Stomach (tissue), 8 donors: ENCODE measurements at regions not wholly inside any gene's neighbourhood (a gene's known extent, or its start where the extent isn't known, plus 50 kb on each side); places are given as distances from the start of the nearest gene placed in this dataset.

Experiments
- DNase-seq, 2 donors: peaks; one replicate each; pipeline versions ENCODE4 v3.0.0 to v3.0.0-alpha.2; 2013 to 2019
- H3K27ac ChIP-seq, 5 donors: fragments of 200-600 bp in 4 of 5; sonication (generic) in 4 of 5; one replicate each; pipeline ENCODE4 v1.5.1; 2013 to 2019; ENCODE audit warnings: mild to moderate bottlenecking in 1 of 5, moderate library complexity in 1 of 5
- H3K27me3 ChIP-seq, 3 donors: fragments of 200-600 bp; sonication (generic); one replicate each; pipeline ENCODE4 v1.5.1; 2017 to 2019; ENCODE audit warnings: mixed run types in 1 of 3
- H3K36me3 ChIP-seq, 4 donors: fragments of 200-600 bp; sonication (generic); 1 replicate in 3 of 4; 2 replicates in 1 of 4; pipeline ENCODE4 v1.5.1; 2016 to 2019
- H3K4me1 ChIP-seq, 4 donors: fragments of 200-600 bp; sonication (generic); one replicate each; pipeline ENCODE4 v1.5.1; 2016 to 2019
- H3K4me3 ChIP-seq, 4 donors: fragments of 200-600 bp; sonication (generic) in 3 of 4; one replicate each; pipeline ENCODE4 v1.5.1; 2016 to 2019; ENCODE audit warnings: mild to moderate bottlenecking in 1 of 4
- H3K9me3 ChIP-seq, 4 donors: fragments of 200-600 bp; sonication (generic); one replicate each; pipeline ENCODE4 v1.5.1; 2016 to 2019
- EP300 ChIP-seq: sonication (generic); formaldehyde crosslinking; IDR thresholded peaks from one replicate; pipeline ENCODE4 v1.6.1; 2017; ENCODE audit warnings: antibody characterized with exemption
- POLR2A ChIP-seq, 4 donors: fragments of 450-650 bp; IDR thresholded peaks; one replicate each; pipeline ENCODE4 v1.6.1; 2016; ENCODE audit warnings: antibody characterized with exemption in 4 of 4, control low read depth in 2 of 4, mild to moderate bottlenecking in 1 of 4, moderate library complexity in 1 of 4
- POLR2AphosphoS5 ChIP-seq, 3 donors: sonication (generic); formaldehyde crosslinking; IDR thresholded peaks; one replicate each; pipeline ENCODE4 v1.6.1; 2016; ENCODE audit warnings: antibody characterized with exemption in 3 of 3
- WGBS, 5 donors: extraction: QIAGEN DNeasy Blood & Tissue Kit in 3 of 5; methylation state at CpG; one replicate each; pipeline versions ENCODE4 v1.1.5 to v1.1.7; 2013 to 2018; 5-methylcytosine and 5-hydroxymethylcytosine counted together
- intact Hi-C: fragments of 100-400 bp; cut with DNase I; formaldehyde crosslinking; loops from one replicate; pipeline ENCODE4 v1.15.1; 2023; ENCODE audit warnings: low total_unique reads
- TF ChIP-seq, protein P1 (sequence below), 7 experiments: fragments of 450-650 bp in 4 of 7; fragments of 200-600 bp in 3 of 7; sonication (generic) in 3 of 7; IDR thresholded peaks; one replicate each; pipeline ENCODE4 v1.5.1; 2016 to 2019; ENCODE audit warnings: antibody characterized with exemption in 7 of 7, control low read depth in 2 of 7, mild to moderate bottlenecking in 1 of 7
- donor health status: healthy with polysubstance abuse.
- donor health status: Bipolar disorder and iron deficiency.
- donor health status: healthy.

GRCh38 chr7:124351950-124352349, 319.1 kb upstream of the TMEM229A start:
- Histone ChIP-seq H3K9me3 (peaks cover 0 to 24% (median 5%) of the 10 kb centered on the region in 4 donors), H3K27ac (no peak overlapping the region), H3K36me3 (no peaks in the 10 kb centered on the region), H3K27me3 (no peaks in the 10 kb centered on the region), H3K4me1 (no peaks in the 10 kb centered on the region), H3K4me3 (no peak overlapping the region)
- intact Hi-C loops: no loop called here
- no peak for TF ChIP-seq EP300
- TF ChIP-seq POLR2AphosphoS5 (IDR thresholded peaks at IDR 0.05): no peak
- TF ChIP-seq POLR2A (IDR thresholded peaks at IDR 0.05): no peak
- TF ChIP-seq, protein P1, sequence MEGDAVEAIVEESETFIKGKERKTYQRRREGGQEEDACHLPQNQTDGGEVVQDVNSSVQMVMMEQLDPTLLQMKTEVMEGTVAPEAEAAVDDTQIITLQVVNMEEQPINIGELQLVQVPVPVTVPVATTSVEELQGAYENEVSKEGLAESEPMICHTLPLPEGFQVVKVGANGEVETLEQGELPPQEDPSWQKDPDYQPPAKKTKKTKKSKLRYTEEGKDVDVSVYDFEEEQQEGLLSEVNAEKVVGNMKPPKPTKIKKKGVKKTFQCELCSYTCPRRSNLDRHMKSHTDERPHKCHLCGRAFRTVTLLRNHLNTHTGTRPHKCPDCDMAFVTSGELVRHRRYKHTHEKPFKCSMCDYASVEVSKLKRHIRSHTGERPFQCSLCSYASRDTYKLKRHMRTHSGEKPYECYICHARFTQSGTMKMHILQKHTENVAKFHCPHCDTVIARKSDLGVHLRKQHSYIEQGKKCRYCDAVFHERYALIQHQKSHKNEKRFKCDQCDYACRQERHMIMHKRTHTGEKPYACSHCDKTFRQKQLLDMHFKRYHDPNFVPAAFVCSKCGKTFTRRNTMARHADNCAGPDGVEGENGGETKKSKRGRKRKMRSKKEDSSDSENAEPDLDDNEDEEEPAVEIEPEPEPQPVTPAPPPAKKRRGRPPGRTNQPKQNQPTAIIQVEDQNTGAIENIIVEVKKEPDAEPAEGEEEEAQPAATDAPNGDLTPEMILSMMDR (IDR thresholded peaks at IDR 0.05): no peak
- DNase-seq: no peak
- WGBS, 5 donors: 62 to 75% (median 67%) methylated on average over 8 of the region's 8 CpGs

GRCh38 chr7:124349443-124349842, 316.6 kb upstream of the TMEM229A start:
- Histone ChIP-seq H3K9me3 (peaks cover 0 to 25% (median 5%) of the 10 kb centered on the region in 4 donors), H3K27ac (no peak overlapping the region), H3K36me3 (no peaks in the 10 kb centered on the region), H3K27me3 (no peaks in the 10 kb centered on the region), H3K4me1 (no peaks in the 10 kb centered on the region), H3K4me3 (no peak overlapping the region)
- no peak for DNase-seq
- intact Hi-C loops: no loop called here
- TF ChIP-seq, protein P1 (IDR thresholded peaks at IDR 0.05): no peak
- no peak for TF ChIP-seq EP300
- no peak for TF ChIP-seq POLR2AphosphoS5 (IDR thresholded peaks at IDR 0.05)
- no peak for TF ChIP-seq POLR2A (IDR thresholded peaks at IDR 0.05)
- WGBS, 5 donors: 52 to 68% (median 61%) methylated on average over 2 of the region's 2 CpGs

DNA sequence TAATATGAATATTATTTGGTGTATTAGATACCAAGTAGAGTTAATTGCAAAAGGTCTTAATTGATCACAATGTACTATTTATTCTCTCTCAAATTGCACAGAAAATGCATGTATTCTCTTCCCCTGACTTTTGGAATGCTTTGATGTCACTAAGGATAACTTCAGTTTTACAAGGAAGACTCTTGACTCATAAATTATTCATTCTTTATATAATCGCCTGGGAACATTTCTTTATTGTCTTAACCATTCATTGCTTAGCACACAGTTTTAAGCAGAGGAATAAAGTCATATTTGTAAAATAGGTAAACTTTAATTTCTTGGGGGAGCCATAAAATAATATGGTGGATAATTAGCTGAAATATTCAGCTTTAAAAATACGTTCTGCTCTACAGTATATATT, 306.0 kb upstream of the TMEM229A start:
- TF ChIP-seq, protein P1 (IDR thresholded peaks at IDR 0.05): no peak
- TF ChIP-seq POLR2A (IDR thresholded peaks at IDR 0.05) (no peak), EP300 (no peak), POLR2AphosphoS5 (IDR thresholded peaks at IDR 0.05) (no peak)
- no peak for DNase-seq
- Histone ChIP-seq H3K27ac (no peak overlapping the region), H3K4me1 (no peaks in the 10 kb centered on the region), H3K9me3 (peaks cover 0 to 4% (median 0%) of the 10 kb centered on the region in 4 donors), H3K27me3 (no peaks in the 10 kb centered on the region), H3K4me3 (no peak overlapping the region), H3K36me3 (no peaks in the 10 kb centered on the region)
- intact Hi-C loops: no loop called here
- WGBS, 5 donors: 67 to 85% (median 81%) methylated on average over 2 of the region's 2 CpGs

DNA sequence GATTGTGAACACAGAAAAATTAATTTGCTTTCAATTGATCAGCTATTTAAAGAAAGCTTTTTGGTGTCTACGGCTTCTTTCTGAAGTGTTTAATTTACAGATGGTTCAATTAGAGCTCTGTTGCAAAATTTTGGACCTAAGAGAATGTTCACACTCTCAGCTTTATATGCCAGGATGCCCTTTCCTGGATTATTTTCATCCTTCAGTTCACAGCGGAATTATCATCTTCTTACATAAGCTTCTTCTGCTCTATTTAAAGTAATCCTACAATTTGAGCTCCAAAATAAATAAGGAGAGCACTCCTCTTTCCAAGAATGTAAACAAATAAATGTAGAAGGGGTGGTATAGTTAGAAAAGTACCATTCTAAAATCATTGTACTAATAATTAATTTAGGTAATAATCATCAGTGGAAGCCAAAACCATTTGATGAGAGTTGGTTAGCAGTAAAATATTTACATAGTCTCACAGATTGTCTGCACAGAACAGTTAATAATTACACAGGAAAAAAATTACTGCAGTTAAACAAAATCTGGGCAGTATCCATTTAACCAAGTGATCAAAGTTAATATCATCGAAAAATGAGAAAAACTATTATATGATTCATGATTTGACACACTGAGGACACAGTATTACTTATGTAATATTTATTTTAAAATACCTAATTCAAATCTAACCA, 298.0 kb upstream of the TMEM229A start:
- WGBS, 5 donors: 49 to 69% (median 67%) methylated on average over 3 of the region's 3 CpGs

More for the DNA sequence above, 298.0 kb upstream of the TMEM229A start:
- no peak overlapping the region for H3K27ac ChIP-seq
- H3K9me3 ChIP-seq: no peaks in the 10 kb centered on the region
- DNase-seq: no peak
- intact Hi-C loops: no loop called here
- no peak overlapping the region for H3K4me3 ChIP-seq
- no peaks in the 10 kb centered on the region for H3K4me1 ChIP-seq
- no peaks in the 10 kb centered on the region for H3K27me3 ChIP-seq
- no peak for TF ChIP-seq POLR2A (IDR thresholded peaks at IDR 0.05)
- TF ChIP-seq, protein P1 (IDR thresholded peaks at IDR 0.05): no peak
- TF ChIP-seq POLR2AphosphoS5 (IDR thresholded peaks at IDR 0.05): no peak
- no peak for TF ChIP-seq EP300
- H3K36me3 ChIP-seq: no peaks in the 10 kb centered on the region
